K562 (cell line): ENCODE measurements at regions not wholly inside any gene's neighbourhood (a gene's known extent, or its start where the extent isn't known, plus 50 kb on each side); places are given as distances from the start of the nearest gene placed in this dataset.

ENCODE experiments used
- ATAC-seq: fragments of 200-7000 bp; cut with Tn5 transposase; 3 replicates; pipeline ENCODE4 v1.9.1; 2020; ENCODE audit warnings: moderate library complexity
- BruUV-seq: library from RNA; stranded (reverse); fragments of 400-500 nt; replicated peaks from 2 replicates; lab custom pipeline; 2021; lab: Mats Ljungman, UMichigan
- CTCF ChIA-PET: fragments of 300-600 bp; formaldehyde crosslinking; extraction: SDS; loops from one replicate; lab custom pipeline; 2021; ENCODE audit warnings: low intra/inter-chr PET ratio; lab: Yijun Ruan, JAX
- POLR2A ChIA-PET: fragments of 300-600, 350-650 bp; sonication (Branson Sonifier 250); formaldehyde crosslinking; extraction: SDS; loops from one replicate; lab custom pipeline; 2021; ENCODE audit warnings: antibody characterized with exemption, inconsistent platforms; lab: Yijun Ruan, JAX
- DNase-seq, 4 experiments: peaks; one replicate each; pipeline versions ENCODE4 v3.0.0 to v3.0.0-alpha.2; 2011 to 2018; ENCODE audit warnings: low spot score in 3 of 4, mixed read lengths in 3 of 4; ENCODE audit errors: extremely low read depth in 1 of 4
- FAIRE-seq: peaks from 2 replicates; lab custom pipeline; 2011; peaks lifted over from hg19 to GRCh38; lab: Jason Lieb, UNC
- H2AFZ ChIP-seq: 2 replicates; pipeline ENCODE4 v1.6.0; 2011; ENCODE audit warnings: low read depth, low read length, control low read depth, inconsistent platforms
- H3K27ac ChIP-seq: fragments of 200-600 bp; 3 replicates; pipeline ENCODE4 v1.8.0; 2011; ENCODE audit warnings: low read depth, mild to moderate bottlenecking, control low read depth, inconsistent platforms, low read length, moderate library complexity, mixed read lengths; ENCODE audit errors: extremely low read depth
- H3K27me3 ChIP-seq, 2 experiments: fragments of 300-600 bp in 1 of 2; 2 replicates in 1 of 2; 3 replicates in 1 of 2; pipeline versions ENCODE4 v1.6.0 to v1.8.0; 2011; ENCODE audit warnings: inconsistent platforms in 2 of 2, low read length in 2 of 2, mild to moderate bottlenecking in 1 of 2, mixed read lengths in 1 of 2, moderate library complexity in 1 of 2; ENCODE audit not compliant: control insufficient read depth in 2 of 2, insufficient read depth in 2 of 2
- H3K36me3 ChIP-seq: fragments of 300-600 bp; 3 replicates; pipeline ENCODE4 v1.8.0; 2011; ENCODE audit warnings: mild to moderate bottlenecking, low read length, inconsistent platforms; ENCODE audit not compliant: control insufficient read depth, insufficient read depth
- H3K4me1 ChIP-seq, 2 experiments: fragments of 200-600 bp in 1 of 2; replicated peaks in 1 of 2; 2 replicates in 1 of 2; 3 replicates in 1 of 2; pipeline versions ENCODE4 v1.5.1 to v1.8.0; 2011; ENCODE audit warnings: inconsistent platforms in 2 of 2, low read length in 2 of 2, mild to moderate bottlenecking in 1 of 2, mixed read lengths in 1 of 2, moderate library complexity in 1 of 2; ENCODE audit not compliant: control insufficient read depth in 2 of 2, insufficient read depth in 2 of 2
- H3K4me2 ChIP-seq: 2 replicates; pipeline ENCODE4 v1.6.1; 2011; ENCODE audit warnings: low read length, control low read depth, inconsistent platforms, mixed read lengths; ENCODE audit not compliant: insufficient read depth
- H3K4me3 ChIP-seq: fragments of 200-600 bp; sonication (generic), shearing (Covaris generic); 2 replicates; pipeline ENCODE4 v1.5.1; 2016; ENCODE audit warnings: control low read depth, inconsistent platforms
- H3K79me2 ChIP-seq: fragments of 200-600 bp; 3 replicates; pipeline ENCODE4 v1.8.0; 2011; ENCODE audit warnings: low read length, inconsistent platforms; ENCODE audit not compliant: control insufficient read depth, insufficient read depth
- H3K9ac ChIP-seq, 2 experiments: 2 replicates each; pipeline versions ENCODE4 v1.6.0 to v1.6.1; 2011; ENCODE audit warnings: low read depth in 2 of 2, low read length in 2 of 2, control low read depth in 1 of 2, inconsistent platforms in 1 of 2, mild to moderate bottlenecking in 1 of 2, mixed read lengths in 1 of 2; ENCODE audit not compliant: insufficient read depth in 1 of 2
- H3K9me1 ChIP-seq: one replicate; pipeline ENCODE4 v1.6.0; 2011; ENCODE audit warnings: inconsistent platforms, mild to moderate bottlenecking, low read length, moderate library complexity; ENCODE audit not compliant: control insufficient read depth, insufficient read depth
- H3K9me3 ChIP-seq: replicated peaks from 2 replicates; pipeline ENCODE4 v1.5.1; 2011; ENCODE audit warnings: low read depth, low read length, inconsistent platforms; ENCODE audit not compliant: control insufficient read depth, insufficient read depth
- H4K20me1 ChIP-seq: replicated peaks from 2 replicates; pipeline ENCODE4 v1.6.1; 2011; ENCODE audit warnings: low read length, inconsistent platforms, mixed read lengths; ENCODE audit not compliant: control insufficient read depth, insufficient read depth
- CBFA2T3 ChIP-seq: fragments of 450-650 bp; IDR thresholded peaks from 2 replicates; pipeline ENCODE4 v1.6.1; 2017
- CBX3 ChIP-seq, 2 experiments: IDR thresholded peaks; 1 replicate in 1 of 2; 2 replicates in 1 of 2; pipeline ENCODE4 v1.6.1; 2012; ENCODE audit warnings: inconsistent platforms in 2 of 2, low read length in 2 of 2, borderline replicate concordance in 1 of 2, control low read depth in 1 of 2
- FOXP4 ChIP-seq: sonication (generic); formaldehyde crosslinking; IDR thresholded peaks from 2 replicates; pipeline ENCODE4 v1.8.0; 2022; ENCODE audit warnings: mild to moderate bottlenecking, missing genetic modification reagents, borderline replicate concordance
- GATA2 ChIP-seq: sonication (generic); formaldehyde crosslinking; IDR thresholded peaks from 2 replicates; pipeline ENCODE4 v1.4.0; 2020; ENCODE audit warnings: mild to moderate bottlenecking, missing genetic modification reagents
- IRF9 ChIP-seq: fragments of 450-650 bp; IDR thresholded peaks from 2 replicates; pipeline ENCODE4 v1.6.1; 2016; ENCODE audit warnings: missing biosample characterization, missing genetic modification characterization
- MAX ChIP-seq: sonication (generic); formaldehyde crosslinking; IDR thresholded peaks from 2 replicates; pipeline ENCODE4 v1.9.0; 2022; ENCODE audit warnings: mild to moderate bottlenecking, missing genetic modification reagents
- SMAD1 ChIP-seq: fragments of 150-350 bp; IDR thresholded peaks from 2 replicates; pipeline ENCODE4 v1.6.1; 2014; ENCODE audit warnings: low read length, low read depth; ENCODE audit not compliant: partially characterized antibody
- WGBS: fragments of 100-300 bp; shearing (Covaris generic); methylation state at CpG from one replicate; pipeline ENCODE4 v1.1.6; 2016; ENCODE audit warnings: low coverage, mixed read lengths; ENCODE audit not compliant: insufficient coverage; ENCODE audit errors: missing lambda C conversion rate; 5-methylcytosine and 5-hydroxymethylcytosine counted together
- in situ Hi-C: fragments of 300-500 bp; cut with MboI; formaldehyde crosslinking; loops from 4 replicates; pipeline ENCODE4 v1.15.0; 2018; ENCODE audit warnings: inconsistent platforms, mixed read lengths
- intact Hi-C: fragments of 100-400 bp; cut with micrococcal nuclease; formaldehyde crosslinking; loops from 2 replicates; pipeline ENCODE4 v1.14.2; 2022

- BruUV-seq: no TSS peak
- TF ChIP-seq GATA2 (CRISPR knock-in tag): no peak
- in situ Hi-C loops: no loop called here
- FAIRE-seq (no peak), ATAC-seq (no peak), DNase-seq (no peak)
- Histone ChIP-seq H3K27me3 (no peaks in the 10 kb centered on the region), H3K36me3 (no peaks in the 10 kb centered on the region), H3K9me3 (no peaks in the 10 kb centered on the region), H4K20me1 (no peaks in the 10 kb centered on the region), H3K4me3 (no peak overlapping the region), H3K4me2 (no peak overlapping the region), H3K79me2 (no peaks in the 10 kb centered on the region), H3K9me1 (no peaks in the 10 kb centered on the region), H2AFZ (no peak overlapping the region), H3K9ac (no peak overlapping the region), H3K4me1 (peaks cover 6 to 13% of the 10 kb centered on the region in 2 experiments; a peak in 4 of 5 replicates), H3K27ac (no peak overlapping the region)
- intact Hi-C loops: no loop called here
- CTCF ChIA-PET: interaction anchor here (0.8 kb wide), 1 partner anchor 70 kb away, joined by 3 read pairs; no protein-coding TSS in a partner anchor
- POLR2A ChIA-PET: no interaction called here
- 84% methylated on average over 3 of the region's 3 CpGs for WGBS
These were observed 77.6 kb upstream of the RAP2B start for GRCh38 chr3:153084431-153084830.

GRCh38 chr3:153087595-153088566 lies 74.1 kb upstream of the RAP2B start:
- H2AFZ ChIP-seq: no peak overlapping the region
- H3K27ac ChIP-seq: no peak overlapping the region
- no peak for DNase-seq
- no peaks in the 10 kb centered on the region for H3K9me3 ChIP-seq
- FAIRE-seq: no peak
- no TSS peak for BruUV-seq
- intact Hi-C loops (no loop called here), in situ Hi-C loops (no loop called here)
- H3K4me2 ChIP-seq: no peak overlapping the region
- H3K9me1 ChIP-seq: no peaks in the 10 kb centered on the region
- no peaks in the 10 kb centered on the region for H3K36me3 ChIP-seq
- no peaks in the 10 kb centered on the region for H4K20me1 ChIP-seq
- 12% methylated on average over 3 of the region's 7 CpGs for WGBS
- no peak overlapping the region for H3K4me3 ChIP-seq
- H3K27me3 ChIP-seq: no peaks in the 10 kb centered on the region
- ATAC-seq: peak; percentile 54
- ChIA-PET POLR2A (interaction anchor here (1.3 kb wide), 1 partner anchor 11 kb away, joined by 3 read pairs; no protein-coding TSS in a partner anchor), CTCF (no interaction called here)
- TF ChIP-seq MAX (CRISPR knock-in tag): no peak
- TF ChIP-seq IRF9 (tag): no peak
- peak; percentile 29 for TF ChIP-seq CBFA2T3
- no peak for TF ChIP-seq FOXP4 (CRISPR knock-in tag)
- no peak for TF ChIP-seq CBX3 (IDR thresholded peaks at IDR 0.05; ENCODE audit: borderline replicate concordance in 1 of 2, low read length in 2 of 2)
- no peak for TF ChIP-seq SMAD1
- H3K4me1 ChIP-seq: no peaks in the 10 kb centered on the region
- no peak overlapping the region for H3K9ac ChIP-seq
- no peaks in the 10 kb centered on the region for H3K79me2 ChIP-seq
